ENCODE measurements at regions not wholly inside any gene's neighbourhood (a gene's known extent, or its start where the extent isn't known, plus 50 kb on each side); places are given as distances from the start of the nearest gene placed in this dataset.

- DNase-seq = no peak
Observed at GRCh38 chr16:66240631-66241395, 125.7 kb upstream of the CDH5 start.

GRCh38 chr16:66240088-66240487 is 126.4 kb upstream of the CDH5 start:
- DNase-seq = no peak

GRCh38 chr16:66238696-66239095 is 127.8 kb upstream of the CDH5 start:
- DNase-seq = no peak

- DNase-seq = no peak
Observed at GRCh38 chr16:66236301-66236700, 130.2 kb upstream of the CDH5 start.

- DNase-seq = no peak
Observed at GRCh38 chr16:66231452-66232160, 134.9 kb upstream of the CDH5 start.

- no peak for DNase-seq
Observed at GRCh38 chr16:66229651-66230050, 136.8 kb upstream of the CDH5 start.

- DNase-seq = no peak
Observed at GRCh38 chr16:66228792-66229191, 137.7 kb upstream of the CDH5 start.

- no peak for DNase-seq
Observed at GRCh38 chr16:66227766-66228530, 138.5 kb upstream of the CDH5 start.

- no peak for DNase-seq
Observed at GRCh38 chr16:66226762-66227161, 139.7 kb upstream of the CDH5 start.

- DNase-seq = no peak
Observed at GRCh38 chr16:66225696-66226095, 140.8 kb upstream of the CDH5 start.

- no peak for DNase-seq
Observed at GRCh38 chr16:66224626-66225025, 141.9 kb upstream of the CDH5 start.

- no peak for DNase-seq
Observed at GRCh38 chr16:66224186-66224585, 142.3 kb upstream of the CDH5 start.

- no peak for DNase-seq
Observed at GRCh38 chr16:66223176-66223780, 143.2 kb upstream of the CDH5 start.

GRCh38 chr16:66222756-66223155 is 143.7 kb upstream of the CDH5 start:
- DNase-seq = no peak

GRCh38 chr16:66220702-66221101 is 145.8 kb upstream of the CDH5 start:
- DNase-seq = no peak

- no peak for DNase-seq
Observed at GRCh38 chr16:66219491-66219890, 147.0 kb upstream of the CDH5 start.

- DNase-seq = no peak
Observed at GRCh38 chr16:66212428-66212827, 154.1 kb upstream of the CDH5 start.

GRCh38 chr16:66211651-66212050 is 154.8 kb upstream of the CDH5 start:
- DNase-seq = no peak

- DNase-seq = no peak
Observed at GRCh38 chr16:66207883-66208265, 158.6 kb upstream of the CDH5 start.

- no peak for DNase-seq
Observed at GRCh38 chr16:66207139-66207882, 159.2 kb upstream of the CDH5 start.

- no peak for DNase-seq
Observed at GRCh38 chr16:66206363-66206762, 160.1 kb upstream of the CDH5 start.
